ENCODE measurements at regions not wholly inside any gene's neighbourhood (a gene's known extent, or its start where the extent isn't known, plus 50 kb on each side); places are given as distances from the start of the nearest gene placed in this dataset.
"Not testable (repeated sequence)": the region's sequence is repeated elsewhere in the genome, so short reads cannot be mapped to it uniquely, and the experiment has no call there.

DNA sequence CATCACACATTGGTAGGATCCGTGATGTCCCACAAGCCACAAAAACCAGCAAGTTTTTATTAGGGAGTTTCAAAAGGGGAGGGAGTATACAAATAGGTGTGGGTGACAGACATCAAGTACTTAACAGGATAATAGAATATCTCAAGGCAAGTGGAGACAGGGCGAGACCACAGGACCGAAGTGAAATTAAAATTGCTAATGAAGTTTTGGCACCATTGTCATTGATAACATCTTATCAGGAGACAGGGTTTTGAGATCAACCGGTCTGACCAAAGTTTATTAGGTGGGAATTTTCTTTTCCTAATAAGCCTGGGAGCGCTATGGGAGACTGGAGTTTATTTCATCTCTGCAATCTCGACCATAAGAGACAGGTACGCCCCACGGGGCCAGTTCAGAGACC is 178.5 kb downstream of the OTOP1 start:
- TF ChIP-seq, protein P1, sequence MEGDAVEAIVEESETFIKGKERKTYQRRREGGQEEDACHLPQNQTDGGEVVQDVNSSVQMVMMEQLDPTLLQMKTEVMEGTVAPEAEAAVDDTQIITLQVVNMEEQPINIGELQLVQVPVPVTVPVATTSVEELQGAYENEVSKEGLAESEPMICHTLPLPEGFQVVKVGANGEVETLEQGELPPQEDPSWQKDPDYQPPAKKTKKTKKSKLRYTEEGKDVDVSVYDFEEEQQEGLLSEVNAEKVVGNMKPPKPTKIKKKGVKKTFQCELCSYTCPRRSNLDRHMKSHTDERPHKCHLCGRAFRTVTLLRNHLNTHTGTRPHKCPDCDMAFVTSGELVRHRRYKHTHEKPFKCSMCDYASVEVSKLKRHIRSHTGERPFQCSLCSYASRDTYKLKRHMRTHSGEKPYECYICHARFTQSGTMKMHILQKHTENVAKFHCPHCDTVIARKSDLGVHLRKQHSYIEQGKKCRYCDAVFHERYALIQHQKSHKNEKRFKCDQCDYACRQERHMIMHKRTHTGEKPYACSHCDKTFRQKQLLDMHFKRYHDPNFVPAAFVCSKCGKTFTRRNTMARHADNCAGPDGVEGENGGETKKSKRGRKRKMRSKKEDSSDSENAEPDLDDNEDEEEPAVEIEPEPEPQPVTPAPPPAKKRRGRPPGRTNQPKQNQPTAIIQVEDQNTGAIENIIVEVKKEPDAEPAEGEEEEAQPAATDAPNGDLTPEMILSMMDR (IDR thresholded peaks at IDR 0.05) = not testable (repeated sequence)
- TF ChIP-seq POLR2A (IDR thresholded peaks at IDR 0.05) = not testable (repeated sequence)
